ENCODE measurements at regions not wholly inside any gene's neighbourhood (a gene's known extent, or its start where the extent isn't known, plus 50 kb on each side); places are given as distances from the start of the nearest gene placed in this dataset.

DNA sequence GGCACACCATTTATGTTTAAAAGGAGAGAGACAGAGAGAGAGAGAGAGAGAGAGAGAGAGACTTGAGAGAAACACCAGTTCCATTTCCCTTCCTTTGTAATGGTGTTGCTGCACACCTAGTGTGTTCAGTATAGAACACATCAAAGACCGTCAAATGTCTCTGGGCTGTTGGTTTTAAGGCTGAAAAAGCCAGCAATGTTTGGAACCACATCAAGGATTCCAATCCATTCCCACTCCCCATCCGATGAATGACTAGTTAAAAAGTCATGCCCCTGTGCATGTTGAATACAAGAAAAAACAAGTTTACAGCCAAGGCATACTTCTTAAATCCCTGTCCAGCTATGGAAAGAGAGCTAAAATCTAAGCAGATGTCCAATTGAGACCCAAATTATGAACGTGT, 83.0 kb upstream of the IFNE start:
- peak in 1 of 14 donors; percentile 25 for DNase-seq

DNA sequence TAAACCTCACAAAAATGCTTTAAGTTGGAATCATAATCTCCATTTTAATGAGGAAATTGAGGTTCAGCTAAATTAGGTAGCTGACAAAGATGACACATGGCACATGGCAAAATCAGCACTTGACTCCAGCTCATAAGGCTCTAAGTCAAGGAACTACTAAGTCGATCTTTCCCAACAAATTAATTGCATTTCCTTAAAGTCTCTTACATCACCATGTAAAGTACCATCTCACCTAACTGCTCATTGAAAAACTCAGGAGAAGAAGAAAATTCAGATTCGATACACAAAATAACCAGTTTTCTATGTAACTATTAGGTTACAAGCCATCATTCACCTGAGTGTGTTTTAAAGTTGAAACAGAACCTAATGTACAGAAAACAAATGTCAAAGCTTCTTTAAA, 85.8 kb upstream of the IFNE start:
- no peak for DNase-seq

DNA sequence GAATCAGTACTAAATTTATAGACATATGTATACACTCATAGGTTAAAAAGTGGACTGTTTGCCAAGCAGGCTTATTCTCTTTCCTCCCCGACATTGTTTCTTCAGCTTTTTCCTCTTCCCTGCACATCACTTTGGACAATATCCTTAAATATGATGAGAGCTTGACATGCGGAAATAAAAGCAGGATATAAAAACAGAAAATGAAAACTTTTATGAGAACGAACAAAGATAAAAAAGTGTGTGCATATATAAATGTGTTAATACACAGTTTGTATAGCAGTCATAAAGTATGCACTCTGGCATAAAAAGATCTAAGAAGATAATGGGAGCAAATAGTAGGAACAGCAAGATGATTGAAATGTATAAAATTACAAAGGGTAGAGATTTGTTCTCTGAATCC, 86.4 kb upstream of the IFNE start:
- DNase-seq, result no peak

DNA sequence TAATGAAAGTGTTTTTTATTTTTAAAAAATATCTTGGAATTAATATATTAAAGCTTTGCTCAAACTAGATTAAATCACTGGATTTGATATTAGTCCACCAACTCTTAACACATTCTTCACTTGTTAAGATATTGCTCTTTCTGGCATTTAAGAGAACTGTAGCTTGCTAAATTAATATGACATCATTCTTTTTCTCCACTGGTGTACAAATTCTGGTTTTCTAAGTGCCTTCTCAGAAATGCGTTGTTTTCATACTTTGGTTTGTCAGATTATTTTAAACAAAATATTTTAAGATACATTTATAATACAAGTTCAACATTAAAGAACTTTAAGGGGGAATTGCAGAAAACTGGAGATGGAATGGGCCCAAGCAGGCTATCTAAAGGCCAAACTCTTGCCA, 87.6 kb upstream of the IFNE start:
- no peak for DNase-seq

DNA sequence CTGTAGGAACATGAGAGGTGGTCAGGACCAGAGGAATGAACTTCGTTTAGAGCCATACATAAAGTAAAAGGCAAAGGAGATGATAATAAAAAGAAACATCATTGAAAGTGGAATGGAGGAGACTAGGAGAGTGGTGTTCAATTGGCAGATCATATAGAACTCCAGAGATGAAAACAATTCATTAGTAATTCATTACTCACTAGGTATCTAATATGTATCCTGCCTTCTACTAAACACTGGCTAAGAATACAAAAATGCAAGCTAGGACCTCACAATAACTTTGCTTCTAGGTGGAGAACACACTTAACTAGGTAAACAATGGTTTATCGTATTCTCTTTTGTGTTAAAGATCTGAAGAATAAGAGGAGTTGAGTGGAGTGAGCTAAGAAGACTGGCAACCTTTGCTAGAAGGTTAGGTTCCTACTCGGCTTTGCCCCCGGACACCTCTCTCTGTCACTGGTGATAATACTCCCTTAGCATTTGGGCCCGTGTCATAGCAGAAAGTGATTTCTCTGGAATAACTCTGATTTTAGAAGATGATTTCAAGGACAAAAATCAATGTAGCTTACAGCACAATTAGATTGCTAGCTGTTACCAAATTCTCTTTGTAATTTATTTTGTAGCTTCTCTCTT, 88.6 kb upstream of the IFNE start:
- DNase-seq, result peak in 1 of 14 donors; percentile 30

DNA sequence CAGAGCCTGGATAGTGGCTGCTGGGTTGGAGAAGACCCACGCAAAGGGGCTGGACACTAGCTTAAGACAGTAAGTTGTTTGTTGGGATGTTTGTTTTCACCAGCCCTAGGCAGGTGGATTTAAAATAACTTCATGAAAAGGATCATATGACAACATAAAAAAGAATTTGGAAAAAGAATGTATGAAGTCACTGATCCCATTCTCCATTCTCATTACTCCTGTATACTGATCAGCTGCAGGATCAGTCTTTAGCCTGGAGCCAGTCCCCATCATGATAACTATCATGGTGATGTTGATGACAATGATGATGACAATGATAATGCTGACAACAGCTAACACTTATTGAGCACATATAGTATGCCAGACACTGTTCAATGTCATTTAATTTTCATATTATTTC, 92.1 kb upstream of the IFNE start:
- no peak for DNase-seq

DNA sequence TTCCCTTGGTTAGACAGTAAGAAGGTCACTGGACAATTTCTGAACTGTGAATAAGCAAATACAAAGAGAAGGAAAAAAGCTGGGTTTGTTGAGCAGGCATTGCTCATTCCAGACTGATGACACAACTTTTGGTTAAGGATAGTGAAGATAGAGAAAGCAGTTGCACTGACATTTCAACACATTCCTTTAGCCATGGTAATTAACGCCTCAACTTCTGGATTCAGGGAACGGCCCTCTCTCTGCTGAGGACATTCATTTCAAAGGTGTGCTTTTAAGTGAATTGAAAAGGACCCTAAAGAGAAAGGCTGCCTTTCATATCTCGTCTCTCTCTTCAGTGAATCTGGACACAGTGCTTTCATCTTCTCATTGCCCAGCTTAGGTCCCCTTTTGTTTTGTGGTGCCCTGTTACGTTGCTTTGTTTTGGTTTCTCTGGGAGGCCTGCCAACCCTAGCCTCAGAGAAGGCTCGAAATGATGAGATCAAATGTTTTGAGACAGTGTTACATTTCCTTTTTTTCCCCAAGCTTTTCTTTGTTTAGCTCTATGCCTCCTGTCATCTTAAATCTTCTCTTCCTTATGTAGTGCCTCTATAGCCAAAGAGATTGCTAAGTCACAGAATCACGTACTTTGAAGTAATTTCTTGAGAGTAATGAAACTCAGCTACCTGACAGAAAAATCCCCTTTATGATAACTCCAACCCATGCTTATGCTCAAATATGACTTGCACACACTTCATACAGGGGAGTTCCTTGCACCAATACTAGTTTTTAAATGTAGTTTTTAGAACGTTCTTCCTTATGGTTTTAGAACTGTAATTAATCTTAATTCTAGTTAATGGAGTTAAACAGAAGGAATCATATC, 94.4 kb upstream of the IFNE start:
- DNase-seq, result peak in 3 of 14 donors; percentile 6 to 24 (median 8)

DNA sequence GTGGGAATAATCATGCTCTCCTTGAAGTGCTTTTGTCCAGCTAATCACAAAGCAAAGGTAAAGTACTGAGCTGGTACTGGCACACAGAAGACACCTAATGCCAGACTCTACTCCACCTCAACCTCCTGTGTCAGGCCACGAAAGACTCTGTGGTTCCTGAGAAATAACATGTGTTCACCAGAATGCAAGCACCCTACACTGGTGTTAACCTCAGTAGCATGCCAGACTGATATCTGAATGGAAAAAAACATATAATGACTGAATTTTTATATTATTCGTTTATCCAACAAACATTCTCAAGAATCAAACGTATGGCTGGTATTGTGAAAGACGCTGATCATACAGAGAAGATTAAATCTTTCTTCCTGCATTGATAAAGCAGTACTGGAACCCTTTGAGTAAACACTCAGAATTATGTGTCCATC, 97.1 kb upstream of the IFNE start:
- no peak for DNase-seq

DNA sequence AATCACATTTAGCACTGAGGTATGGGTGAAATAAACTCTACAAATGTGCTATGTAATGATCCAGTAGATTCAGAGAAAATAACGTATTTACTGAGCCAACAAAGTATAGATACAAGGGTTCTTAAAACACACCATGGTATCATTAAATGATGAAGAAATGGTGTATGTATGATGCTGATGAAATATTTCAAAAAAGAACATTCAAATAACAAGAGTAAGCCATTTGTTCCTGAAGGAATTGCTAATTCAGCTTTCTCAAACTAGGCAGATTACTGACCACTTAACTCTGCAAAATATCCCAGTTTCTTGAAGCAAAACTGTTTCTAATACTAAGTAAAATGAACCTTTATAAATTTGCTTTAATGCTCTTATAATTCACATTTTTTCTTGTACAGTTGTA, 97.6 kb upstream of the IFNE start:
- no peak for DNase-seq

DNA sequence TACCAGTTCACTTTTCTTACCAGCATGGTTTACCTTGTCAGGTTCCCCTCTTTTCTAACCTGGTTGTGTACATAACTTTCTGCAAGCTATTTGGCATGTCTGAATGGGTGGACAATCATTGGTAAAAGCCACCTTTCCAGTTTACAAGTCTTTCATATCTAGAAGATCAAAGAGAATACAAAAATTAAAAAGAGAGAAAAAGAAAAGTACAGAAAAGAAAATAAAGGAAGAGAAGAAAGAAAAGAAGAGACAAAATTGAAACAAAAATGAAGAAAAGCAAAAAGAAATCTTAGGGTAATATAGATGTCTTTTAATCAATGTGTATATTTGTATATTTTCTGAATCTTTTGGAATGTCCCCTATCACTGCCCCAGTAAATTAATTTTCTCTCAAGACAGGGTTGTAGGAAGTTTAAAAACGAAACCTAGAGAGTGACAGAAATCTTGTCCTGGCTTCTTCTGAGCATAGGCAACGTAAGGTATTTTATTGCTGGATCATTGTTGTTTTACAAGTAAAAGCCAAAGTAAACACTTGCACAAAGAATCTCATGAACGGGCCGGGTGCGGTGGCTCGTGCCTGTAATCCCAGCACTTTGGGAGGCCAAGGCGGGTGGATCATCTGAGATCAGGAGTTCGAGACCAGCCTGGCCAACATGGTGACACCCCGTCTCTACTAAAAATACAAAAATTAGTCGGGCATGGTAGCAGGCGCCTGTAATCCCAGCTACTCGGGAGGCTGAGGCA, 98.7 kb upstream of the IFNE start:
- DNase-seq, result no peak

DNA sequence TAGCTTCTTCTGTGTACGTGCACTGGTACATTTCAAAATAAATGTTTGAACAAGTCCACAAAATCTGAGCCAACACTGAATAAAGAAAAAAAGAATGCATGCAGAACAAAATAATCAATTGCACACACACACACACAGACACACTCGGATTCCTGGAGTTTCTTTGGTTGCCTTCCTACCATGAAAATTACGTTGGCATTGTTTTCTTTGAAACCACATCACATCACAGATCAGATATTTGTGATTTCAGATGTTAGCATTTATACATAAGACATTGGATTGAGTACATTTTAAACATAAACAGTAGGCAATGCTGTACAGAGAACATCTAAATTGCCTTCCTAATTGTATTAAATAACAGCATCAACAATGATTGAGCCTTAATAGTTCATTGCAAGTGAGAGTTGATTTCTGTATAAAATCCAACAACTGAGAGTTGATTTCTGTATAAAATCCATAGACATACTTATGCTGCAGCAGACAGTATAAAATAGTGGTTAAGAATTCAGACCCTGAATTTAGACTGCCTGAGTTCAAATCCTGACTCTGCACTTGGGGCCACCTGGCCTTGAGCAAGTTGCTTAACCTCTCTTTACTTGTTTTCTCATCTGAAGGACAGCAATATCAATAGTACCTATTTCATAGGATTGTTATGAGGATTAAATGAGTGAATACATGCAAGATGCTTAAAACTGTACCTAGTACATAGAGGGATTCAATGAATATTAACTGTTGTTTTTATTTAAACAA, 101.7 kb upstream of the IFNE start:
- DNase-seq, result no peak

DNA sequence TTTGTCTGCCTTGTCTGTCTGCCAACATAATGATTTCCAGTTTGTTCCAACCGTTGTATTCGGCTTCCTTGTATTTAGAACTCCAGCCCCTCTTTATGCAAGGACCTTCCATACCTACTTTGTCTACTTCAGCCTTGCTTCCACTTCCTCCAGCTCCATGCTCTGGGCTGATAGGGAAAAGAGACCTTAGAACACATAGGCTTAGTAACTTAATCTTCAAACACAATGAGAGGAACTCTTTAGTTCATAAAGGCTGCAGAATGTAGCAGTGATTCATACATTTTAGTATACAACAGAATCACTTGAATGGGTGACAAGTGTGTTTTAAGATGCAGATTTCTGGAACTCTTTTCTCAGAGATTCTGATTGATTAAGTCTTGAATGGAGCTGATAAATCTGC, 102.8 kb upstream of the IFNE start:
- DNase-seq, result no peak

DNA sequence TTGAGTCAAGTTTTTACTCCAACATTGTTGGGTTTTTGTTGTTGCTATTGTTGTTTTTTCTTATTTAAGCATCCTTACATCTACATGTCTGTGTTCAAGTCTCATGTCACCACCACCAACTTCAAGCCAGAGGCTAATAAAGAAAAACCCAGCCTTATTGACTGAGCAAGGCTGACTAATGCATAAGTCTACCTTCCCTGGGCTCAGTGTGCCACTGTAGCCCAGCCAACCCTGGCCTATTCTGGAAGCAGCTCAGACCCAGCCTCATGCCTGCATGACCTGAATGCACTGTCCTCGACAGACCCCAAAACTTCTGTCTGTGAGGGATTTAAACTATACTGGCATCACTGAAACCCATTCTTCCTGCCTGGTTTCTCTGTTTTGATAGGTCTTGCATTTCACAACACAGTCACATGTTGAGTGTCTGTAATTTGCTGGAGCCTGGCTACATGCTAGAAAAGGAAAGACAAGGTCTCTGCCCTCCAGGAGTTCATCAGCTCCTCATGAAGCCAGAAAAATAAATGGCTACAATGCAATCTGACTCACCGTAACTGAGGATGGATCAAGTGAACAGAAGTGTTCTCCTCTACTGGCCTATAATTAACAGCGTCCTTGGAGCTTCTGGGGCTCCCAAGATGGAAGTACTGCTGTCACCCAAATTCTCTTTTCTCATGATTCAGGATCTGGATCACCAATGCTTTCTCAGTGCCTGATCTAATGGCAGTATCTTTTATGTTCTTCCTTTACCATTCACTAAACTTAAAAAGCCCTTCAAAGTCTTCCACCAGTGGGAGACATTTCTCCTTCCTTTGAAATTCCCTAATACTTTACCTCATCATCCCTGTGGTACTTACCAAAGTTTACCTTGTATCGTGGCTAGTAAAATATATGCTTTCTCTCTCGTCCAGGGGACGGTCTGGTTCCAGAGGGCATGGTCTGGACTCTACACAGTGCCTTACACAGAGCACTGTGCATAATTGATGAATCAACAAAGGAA, 103.9 kb upstream of the IFNE start:
- no peak for DNase-seq

DNA sequence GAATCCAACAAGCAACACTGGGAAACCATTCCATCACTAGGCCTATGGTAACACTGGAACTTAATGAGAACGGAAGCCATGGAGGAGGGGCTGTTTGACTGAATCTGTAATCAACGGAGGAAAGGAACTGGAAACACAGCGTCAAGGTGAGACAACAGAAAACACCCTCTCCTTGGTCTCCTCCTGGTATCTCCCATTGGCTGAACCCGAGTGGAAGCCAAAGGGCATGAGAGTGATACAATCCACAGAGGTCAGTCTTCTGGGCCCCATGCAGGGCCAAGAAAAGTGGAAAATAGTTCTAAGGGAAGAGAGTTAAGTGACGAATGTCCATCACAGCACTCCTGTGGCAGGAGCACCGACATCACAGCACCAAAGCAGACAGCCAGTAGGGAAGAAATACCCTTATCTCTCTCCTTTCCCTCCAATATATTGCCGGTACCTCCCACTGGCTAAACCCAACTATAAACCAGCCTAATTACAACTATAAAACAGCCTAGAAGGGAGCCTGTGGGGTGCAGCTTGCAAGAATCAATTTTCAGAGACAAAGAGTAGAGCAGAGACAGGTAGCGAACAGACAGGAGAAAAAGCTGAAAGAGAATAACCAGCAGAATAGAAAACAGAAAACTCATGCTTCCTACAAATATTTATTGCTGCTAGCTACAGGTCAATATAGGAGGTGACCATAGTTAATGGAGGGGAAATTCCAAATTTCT, 107.4 kb upstream of the IFNE start:
- no peak for DNase-seq

DNA sequence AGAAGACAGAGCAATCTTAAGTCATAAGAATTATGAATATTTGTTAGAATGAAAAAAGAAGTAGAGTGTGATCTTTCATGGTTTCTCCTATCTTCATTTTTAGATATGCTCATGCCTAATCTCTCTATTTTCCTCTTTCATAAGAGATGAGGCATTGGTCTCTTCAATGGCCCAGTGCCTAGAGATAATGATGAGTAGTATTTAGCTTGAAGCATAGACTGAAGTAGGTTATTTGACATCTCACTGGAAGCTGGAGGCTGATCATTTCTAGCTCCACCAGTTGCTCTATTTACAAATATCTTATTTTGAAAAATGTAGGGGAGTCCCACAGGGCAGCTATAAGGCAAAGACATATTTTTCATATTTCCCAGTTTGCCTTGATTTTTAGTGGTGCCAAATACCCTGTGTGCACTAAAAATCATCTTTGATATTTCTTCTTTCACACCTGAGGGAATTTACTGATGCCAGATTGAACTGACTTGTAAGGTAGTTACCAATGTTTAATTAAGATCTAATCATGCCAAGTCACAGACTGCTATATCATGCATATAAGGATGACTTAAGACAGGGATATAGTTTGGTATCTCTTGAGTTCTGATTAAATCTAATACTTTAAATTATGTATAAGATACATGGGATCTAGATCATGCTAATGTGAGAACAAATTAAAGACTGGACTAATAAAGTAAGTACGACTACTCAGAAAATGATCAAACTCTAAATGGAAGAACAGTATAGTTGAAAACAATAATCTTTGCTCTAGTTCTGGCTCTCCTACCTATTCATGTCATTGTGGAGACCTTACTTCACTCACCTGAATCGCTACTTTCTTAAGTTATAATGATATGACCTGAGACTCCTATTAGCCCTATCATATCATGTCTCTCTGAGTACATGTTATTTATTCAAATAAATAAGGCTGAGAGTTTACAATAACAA, 108.2 kb upstream of the IFNE start:
- no peak for DNase-seq

DNA sequence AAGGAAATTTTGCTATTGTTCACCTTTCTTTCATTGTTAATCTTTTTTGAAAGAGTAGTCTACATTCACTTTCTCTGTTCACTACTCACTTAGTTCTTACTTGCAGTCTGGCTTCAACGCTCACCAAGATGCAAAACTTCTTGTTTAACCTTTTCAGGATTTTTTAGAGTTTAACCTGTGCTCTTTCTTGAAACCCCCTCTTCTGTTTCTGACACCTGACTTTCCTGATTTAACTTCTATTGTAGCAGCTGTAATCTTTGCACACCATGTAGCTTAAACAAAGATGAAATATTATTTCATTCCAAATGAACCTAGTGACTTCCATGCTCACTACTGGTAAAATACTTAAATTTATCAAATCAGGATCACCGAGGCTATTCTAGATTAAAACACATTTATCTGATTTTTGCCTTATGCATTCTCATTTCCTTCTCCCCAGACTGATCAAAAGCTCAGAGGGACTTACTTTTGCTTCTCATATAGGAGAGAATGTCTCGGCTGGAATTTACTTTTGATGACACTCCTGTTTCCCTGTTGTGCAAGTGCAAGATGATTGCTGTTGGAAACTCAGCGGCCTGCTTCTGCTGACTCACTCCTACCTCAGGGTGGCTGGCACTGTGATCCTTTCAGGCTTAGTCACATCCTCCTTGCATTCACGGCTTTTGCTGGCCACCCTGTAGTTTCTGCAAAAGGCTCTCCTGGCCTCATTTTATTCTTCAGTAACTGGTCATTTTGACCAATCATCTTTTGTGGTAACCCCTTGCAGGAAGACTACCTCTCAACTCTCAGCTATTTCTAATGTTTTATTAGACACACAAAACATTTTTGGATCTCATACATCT, 109.3 kb upstream of the IFNE start:
- peak in 3 of 14 donors; percentile 1 to 12 (median 9) for DNase-seq

DNA sequence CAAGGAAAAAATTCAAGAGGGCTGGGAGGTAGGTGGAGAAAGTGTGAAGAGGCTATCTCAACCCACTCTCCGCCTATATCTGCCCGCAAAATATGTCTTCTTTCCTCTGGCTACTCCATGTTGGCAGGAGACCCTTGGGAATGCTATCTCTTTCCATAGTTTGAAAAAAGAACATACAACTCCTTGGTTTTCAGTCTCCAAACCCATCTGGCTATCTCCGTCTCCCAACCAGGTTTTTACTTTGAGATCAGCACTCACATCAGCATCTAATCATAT, 109.9 kb upstream of the IFNE start:
- no peak for DNase-seq

DNA sequence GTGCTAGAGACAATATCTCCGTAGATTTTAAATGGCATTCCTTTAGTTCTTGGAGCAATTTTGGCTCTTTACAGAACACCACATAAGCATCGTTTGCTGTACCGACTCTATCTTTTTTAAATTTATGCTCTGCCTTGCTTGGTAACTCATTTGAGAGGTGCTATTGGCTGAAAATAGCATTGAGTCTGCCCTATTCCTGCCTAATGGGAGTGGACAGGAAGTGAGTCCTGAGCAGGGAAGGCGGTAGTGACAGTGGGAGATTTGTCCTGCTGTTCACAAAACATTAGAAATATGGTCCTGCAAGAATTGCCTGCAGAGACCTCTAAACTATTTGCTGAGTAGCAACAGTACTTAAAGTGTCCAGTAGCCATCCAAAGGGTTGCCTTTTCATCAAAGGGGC, 115.2 kb upstream of the IFNE start:
- DNase-seq, result no peak

DNA sequence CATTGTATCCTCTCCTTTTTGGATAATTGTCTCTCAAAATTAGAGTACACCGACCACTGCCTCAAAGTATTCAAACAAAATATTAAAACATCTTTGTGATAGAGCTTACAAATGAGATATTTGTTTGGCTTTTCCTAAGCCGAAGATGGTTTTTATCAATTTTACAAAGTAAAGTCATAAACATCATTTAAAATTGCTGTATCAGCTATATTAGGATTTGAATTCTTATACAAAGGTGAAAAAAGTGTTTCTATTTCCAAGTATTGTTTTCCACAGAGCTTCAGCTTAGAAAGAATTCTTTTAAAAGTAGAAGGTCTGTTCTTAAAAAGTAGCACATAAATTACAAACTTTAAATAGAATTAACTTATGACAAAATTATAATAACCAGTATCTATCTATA, 116.6 kb upstream of the IFNE start:
- DNase-seq, result no peak

All from C1 segment of cervical spinal cord (tissue), 14 donors.